ENCODE measurements at regions not wholly inside any gene's neighbourhood (a gene's known extent, or its start where the extent isn't known, plus 50 kb on each side); places are given as distances from the start of the nearest gene placed in this dataset.
A peak's percentile ranks its signal among the peaks of the same experiment; 100 is the strongest.

GRCh38 chr18:43396266-43396665, 119.0 kb upstream of the SYT4 start:
- Histone ChIP-seq H3K36me3 (ENCODE audit: control insufficient read depth, insufficient read depth, low read length) (no peaks in the 10 kb centered on the region), H3K4me1 (ENCODE audit: control insufficient read depth, insufficient read depth, low read length) (peaks cover 3% of the 10 kb centered on the region), H3K27me3 (ENCODE audit: control insufficient read depth, insufficient read depth, low read length) (no peaks in the 10 kb centered on the region), H3K4me3 (ENCODE audit: low read length) (no peak overlapping the region), H3K9me3 (replicated peaks; ENCODE audit: control insufficient read depth, low read depth, low read length) (no peaks in the 10 kb centered on the region), H3K27ac (ENCODE audit: low read length) (no peak overlapping the region)
- WGBS (ENCODE audit: insufficient coverage) = no CpG with 5 or more reads among the region's 1 CpG
- peak; percentile 32 for DNase-seq

GRCh38 chr18:43398601-43399000, 121.3 kb upstream of the SYT4 start:
- Histone ChIP-seq H3K27ac (ENCODE audit: low read length) (no peak overlapping the region), H3K4me3 (ENCODE audit: low read length) (no peak overlapping the region), H3K36me3 (ENCODE audit: control insufficient read depth, insufficient read depth, low read length) (no peaks in the 10 kb centered on the region), H3K4me1 (ENCODE audit: control insufficient read depth, insufficient read depth, low read length) (peaks cover under 1% of the 10 kb centered on the region), H3K27me3 (ENCODE audit: control insufficient read depth, insufficient read depth, low read length) (no peaks in the 10 kb centered on the region), H3K9me3 (replicated peaks; ENCODE audit: control insufficient read depth, low read depth, low read length) (no peaks in the 10 kb centered on the region)
- no peak for DNase-seq
- WGBS (ENCODE audit: insufficient coverage) = no CpG with 5 or more reads among the region's 1 CpG

GRCh38 chr18:43405097-43405496, 127.8 kb upstream of the SYT4 start:
- WGBS (ENCODE audit: insufficient coverage) = 71% methylated on average over 1 of the region's 1 CpG
- Histone ChIP-seq H3K36me3 (ENCODE audit: control insufficient read depth, insufficient read depth, low read length) (no peaks in the 10 kb centered on the region), H3K4me1 (ENCODE audit: control insufficient read depth, insufficient read depth, low read length) (no peaks in the 10 kb centered on the region), H3K27ac (ENCODE audit: low read length) (no peak overlapping the region), H3K4me3 (ENCODE audit: low read length) (no peak overlapping the region), H3K9me3 (replicated peaks; ENCODE audit: control insufficient read depth, low read depth, low read length) (no peaks in the 10 kb centered on the region), H3K27me3 (ENCODE audit: control insufficient read depth, insufficient read depth, low read length) (no peaks in the 10 kb centered on the region)
- no peak for DNase-seq

- no CpG with 5 or more reads among the region's 6 CpGs for WGBS (ENCODE audit: insufficient coverage)
Measured at GRCh38 chr18:43414006-43414405, 136.7 kb upstream of the SYT4 start.

GRCh38 chr18:43420091-43420490, 142.8 kb upstream of the SYT4 start:
- Histone ChIP-seq H3K27me3 (ENCODE audit: control insufficient read depth, insufficient read depth, low read length) (no peaks in the 10 kb centered on the region), H3K36me3 (ENCODE audit: control insufficient read depth, insufficient read depth, low read length) (no peaks in the 10 kb centered on the region), H3K27ac (ENCODE audit: low read length) (no peak overlapping the region), H3K4me1 (ENCODE audit: control insufficient read depth, insufficient read depth, low read length) (no peaks in the 10 kb centered on the region), H3K4me3 (ENCODE audit: low read length) (no peak overlapping the region), H3K9me3 (replicated peaks; ENCODE audit: control insufficient read depth, low read depth, low read length) (no peaks in the 10 kb centered on the region)
- no peak for DNase-seq

More at GRCh38 chr18:43414006-43414405, 136.7 kb upstream of the SYT4 start:
- Histone ChIP-seq H3K4me1 (ENCODE audit: control insufficient read depth, insufficient read depth, low read length) (no peaks in the 10 kb centered on the region), H3K9me3 (replicated peaks; ENCODE audit: control insufficient read depth, low read depth, low read length) (no peaks in the 10 kb centered on the region), H3K27ac (ENCODE audit: low read length) (no peak overlapping the region), H3K27me3 (ENCODE audit: control insufficient read depth, insufficient read depth, low read length) (no peaks in the 10 kb centered on the region), H3K4me3 (ENCODE audit: low read length) (no peak overlapping the region), H3K36me3 (ENCODE audit: control insufficient read depth, insufficient read depth, low read length) (no peaks in the 10 kb centered on the region)
- no peak for DNase-seq

GRCh38 chr18:43420950-43421349, 143.7 kb upstream of the SYT4 start:
- Histone ChIP-seq H3K9me3 (replicated peaks; ENCODE audit: control insufficient read depth, low read depth, low read length) (no peaks in the 10 kb centered on the region), H3K27ac (ENCODE audit: low read length) (no peak overlapping the region), H3K4me1 (ENCODE audit: control insufficient read depth, insufficient read depth, low read length) (no peaks in the 10 kb centered on the region), H3K4me3 (ENCODE audit: low read length) (no peak overlapping the region), H3K36me3 (ENCODE audit: control insufficient read depth, insufficient read depth, low read length) (no peaks in the 10 kb centered on the region), H3K27me3 (ENCODE audit: control insufficient read depth, insufficient read depth, low read length) (no peaks in the 10 kb centered on the region)
- WGBS (ENCODE audit: insufficient coverage) = no CpG with 5 or more reads among the region's 2 CpGs
- no peak for DNase-seq

GRCh38 chr18:43422518-43422917, 145.2 kb upstream of the SYT4 start:
- no peaks in the 10 kb centered on the region for H3K9me3 ChIP-seq (replicated peaks; ENCODE audit: control insufficient read depth, low read depth, low read length)
- no peaks in the 10 kb centered on the region for H3K27me3 ChIP-seq (ENCODE audit: control insufficient read depth, insufficient read depth, low read length)
- no peaks in the 10 kb centered on the region for H3K36me3 ChIP-seq (ENCODE audit: control insufficient read depth, insufficient read depth, low read length)
- H3K27ac ChIP-seq (ENCODE audit: low read length) = no peak overlapping the region
- whole genome bisulfite sequencing (ENCODE audit: insufficient coverage) = 50% methylated on average over 1 of the region's 4 CpGs
- no peak overlapping the region for H3K4me3 ChIP-seq (ENCODE audit: low read length)
- DNase-seq = peak; percentile 38
- H3K4me1 ChIP-seq (ENCODE audit: control insufficient read depth, insufficient read depth, low read length) = no peaks in the 10 kb centered on the region

- H3K4me1 ChIP-seq (ENCODE audit: control insufficient read depth, insufficient read depth, low read length) = no peaks in the 10 kb centered on the region
- H3K27ac ChIP-seq (ENCODE audit: low read length) = no peak overlapping the region
- no peaks in the 10 kb centered on the region for H3K36me3 ChIP-seq (ENCODE audit: control insufficient read depth, insufficient read depth, low read length)
- no peak overlapping the region for H3K4me3 ChIP-seq (ENCODE audit: low read length)
- H3K9me3 ChIP-seq (replicated peaks; ENCODE audit: control insufficient read depth, low read depth, low read length) = peaks cover 6% of the 10 kb centered on the region
- H3K27me3 ChIP-seq (ENCODE audit: control insufficient read depth, insufficient read depth, low read length) = no peaks in the 10 kb centered on the region
- WGBS (ENCODE audit: insufficient coverage) = no CpG with 5 or more reads among the region's 3 CpGs
- no peak for DNase-seq
Measured at GRCh38 chr18:43435851-43436250, 158.6 kb upstream of the SYT4 start.

GRCh38 chr18:43442131-43442530, 164.8 kb upstream of the SYT4 start:
- DNase-seq = no peak
- Histone ChIP-seq H3K27me3 (ENCODE audit: control insufficient read depth, insufficient read depth, low read length) (no peaks in the 10 kb centered on the region), H3K4me3 (ENCODE audit: low read length) (no peak overlapping the region), H3K27ac (ENCODE audit: low read length) (no peak overlapping the region), H3K9me3 (replicated peaks; ENCODE audit: control insufficient read depth, low read depth, low read length) (peaks cover 6% of the 10 kb centered on the region), H3K4me1 (ENCODE audit: control insufficient read depth, insufficient read depth, low read length) (no peaks in the 10 kb centered on the region), H3K36me3 (ENCODE audit: control insufficient read depth, insufficient read depth, low read length) (no peaks in the 10 kb centered on the region)
- WGBS (ENCODE audit: insufficient coverage) = no CpG with 5 or more reads among the region's 4 CpGs

GRCh38 chr18:43442571-43442970, 165.3 kb upstream of the SYT4 start:
- Histone ChIP-seq H3K36me3 (ENCODE audit: control insufficient read depth, insufficient read depth, low read length) (no peaks in the 10 kb centered on the region), H3K27me3 (ENCODE audit: control insufficient read depth, insufficient read depth, low read length) (no peaks in the 10 kb centered on the region), H3K27ac (ENCODE audit: low read length) (no peak overlapping the region), H3K4me1 (ENCODE audit: control insufficient read depth, insufficient read depth, low read length) (no peaks in the 10 kb centered on the region), H3K9me3 (replicated peaks; ENCODE audit: control insufficient read depth, low read depth, low read length) (peaks cover 6% of the 10 kb centered on the region), H3K4me3 (ENCODE audit: low read length) (no peak overlapping the region)
- no CpG with 5 or more reads among the region's 1 CpG for WGBS (ENCODE audit: insufficient coverage)
- peak; percentile 6 for DNase-seq

- H3K4me1 ChIP-seq (ENCODE audit: control insufficient read depth, insufficient read depth, low read length) = no peaks in the 10 kb centered on the region
- H3K27ac ChIP-seq (ENCODE audit: low read length) = no peak overlapping the region
- H3K9me3 ChIP-seq (replicated peaks; ENCODE audit: control insufficient read depth, low read depth, low read length) = peaks cover 14% of the 10 kb centered on the region
- no peak for DNase-seq
- no peak overlapping the region for H3K4me3 ChIP-seq (ENCODE audit: low read length)
- H3K36me3 ChIP-seq (ENCODE audit: control insufficient read depth, insufficient read depth, low read length) = no peaks in the 10 kb centered on the region
- no peaks in the 10 kb centered on the region for H3K27me3 ChIP-seq (ENCODE audit: control insufficient read depth, insufficient read depth, low read length)
Measured at GRCh38 chr18:43465483-43465882, 188.2 kb upstream of the SYT4 start.

Data from muscle of leg (tissue), 3 donors.